H9 (cell line): ENCODE measurements at regions not wholly inside any gene's neighbourhood (a gene's known extent, or its start where the extent isn't known, plus 50 kb on each side); places are given as distances from the start of the nearest gene placed in this dataset.

Experiments
- DNase-seq: peaks from one replicate; pipeline ENCODE4 v3.0.0-alpha.2; 2017
- H2AFZ ChIP-seq: one replicate; pipeline ENCODE4 v1.6.1; 2013; ENCODE audit warnings: mild to moderate bottlenecking, low read length, control low read depth, moderate library complexity
- H2AK5ac ChIP-seq: 2 replicates; pipeline ENCODE4 v1.6.1; 2013; ENCODE audit warnings: low read length, control low read depth, mixed read lengths; ENCODE audit not compliant: insufficient read length
- H2BK120ac ChIP-seq: one replicate; pipeline ENCODE4 v1.6.1; 2013; ENCODE audit warnings: low read depth, mild to moderate bottlenecking, low read length, control low read depth, inconsistent platforms; ENCODE audit not compliant: poor library complexity, severe bottlenecking
- H2BK12ac ChIP-seq: 2 replicates; pipeline ENCODE4 v1.6.1; 2013; ENCODE audit warnings: low read length, control low read depth, mixed read lengths, low read depth; ENCODE audit not compliant: insufficient read length
- H2BK15ac ChIP-seq: 2 replicates; pipeline ENCODE4 v1.6.1; 2013; ENCODE audit warnings: low read depth, low read length, control low read depth
- H2BK20ac ChIP-seq: one replicate; pipeline ENCODE4 v1.6.1; 2013; ENCODE audit warnings: low read depth, mild to moderate bottlenecking, low read length, control low read depth, inconsistent platforms; ENCODE audit not compliant: poor library complexity, severe bottlenecking
- H2BK5ac ChIP-seq: 2 replicates; pipeline ENCODE4 v1.6.1; 2013; ENCODE audit warnings: low read length, control low read depth, mixed read lengths; ENCODE audit not compliant: insufficient read length
- H3K14ac ChIP-seq: 2 replicates; pipeline ENCODE4 v1.6.1; 2013; ENCODE audit warnings: low read length, control low read depth; ENCODE audit not compliant: insufficient read depth
- H3K18ac ChIP-seq: 2 replicates; pipeline ENCODE4 v1.6.1; 2013; ENCODE audit warnings: low read depth, mild to moderate bottlenecking, mixed read lengths, low read length, control low read depth; ENCODE audit not compliant: insufficient read length
- H3K23ac ChIP-seq: 2 replicates; pipeline ENCODE4 v1.6.1; 2013; ENCODE audit warnings: low read length, control low read depth, mixed read lengths, low read depth; ENCODE audit not compliant: insufficient read length
- H3K23me2 ChIP-seq: 2 replicates; pipeline ENCODE4 v1.6.1; 2013; ENCODE audit warnings: low read depth, mild to moderate bottlenecking, mixed read lengths, low read length, control low read depth; ENCODE audit not compliant: insufficient read length, poor library complexity, severe bottlenecking
- H3K27ac ChIP-seq: 2 replicates; pipeline ENCODE4 v1.5.1; 2013; ENCODE audit warnings: low read length, control low read depth, mixed read lengths, low read depth; ENCODE audit not compliant: insufficient read length
- H3K27me3 ChIP-seq: 2 replicates; pipeline ENCODE4 v1.6.1; 2013; ENCODE audit warnings: low read length, control low read depth, inconsistent platforms; ENCODE audit not compliant: insufficient read depth
- H3K4ac ChIP-seq: 2 replicates; pipeline ENCODE4 v1.6.1; 2013; ENCODE audit warnings: low read depth, mild to moderate bottlenecking, control low read depth, inconsistent platforms, low read length, moderate library complexity
- H3K4me1 ChIP-seq: 2 replicates; pipeline ENCODE4 v1.6.1; 2013; ENCODE audit warnings: low read length, control low read depth, inconsistent platforms; ENCODE audit not compliant: insufficient read depth
- H3K4me2 ChIP-seq: 2 replicates; pipeline ENCODE4 v1.6.1; 2013; ENCODE audit warnings: low read length, control low read depth, mixed read lengths; ENCODE audit not compliant: insufficient read length, insufficient read depth
- H3K56ac ChIP-seq: 2 replicates; pipeline ENCODE4 v1.6.1; 2013; ENCODE audit warnings: low read depth, mild to moderate bottlenecking, mixed read lengths, low read length, control low read depth; ENCODE audit not compliant: insufficient read length
- H3K79me1 ChIP-seq: 2 replicates; pipeline ENCODE4 v1.6.1; 2013; ENCODE audit warnings: low read depth, mild to moderate bottlenecking, moderate library complexity, low read length, control low read depth, inconsistent platforms; ENCODE audit not compliant: insufficient read depth, poor library complexity, severe bottlenecking
- H3K79me2 ChIP-seq: 2 replicates; pipeline ENCODE4 v1.6.1; 2013; ENCODE audit warnings: low read length, control low read depth, inconsistent platforms; ENCODE audit not compliant: insufficient read depth
- H3K9ac ChIP-seq: 2 replicates; pipeline ENCODE4 v1.6.1; 2013; ENCODE audit warnings: low read length, control low read depth, mixed read lengths; ENCODE audit not compliant: insufficient read length; ENCODE audit errors: extremely low read depth
- H3K9me3 ChIP-seq: one replicate; pipeline ENCODE4 v1.6.1; 2013; ENCODE audit warnings: low read depth, low read length, inconsistent platforms; ENCODE audit not compliant: control insufficient read depth
- H3T11ph ChIP-seq: one replicate; pipeline ENCODE4 v1.6.1; 2013; ENCODE audit warnings: mild to moderate bottlenecking, low read length, control low read depth, inconsistent platforms
- H4K20me1 ChIP-seq: one replicate; pipeline ENCODE4 v1.6.1; 2013; ENCODE audit not compliant: control insufficient read depth, insufficient read length, insufficient read depth
- H4K5ac ChIP-seq: 2 replicates; pipeline ENCODE4 v1.6.1; 2013; ENCODE audit warnings: low read depth, mild to moderate bottlenecking, mixed read lengths, low read length, control low read depth; ENCODE audit not compliant: insufficient read length
- H4K8ac ChIP-seq: replicated peaks from 2 replicates; pipeline ENCODE4 v1.6.1; 2013; ENCODE audit warnings: low read length, control low read depth, mixed read lengths, low read depth; ENCODE audit not compliant: insufficient read length
- H4K91ac ChIP-seq: 2 replicates; pipeline ENCODE4 v1.6.1; 2013; ENCODE audit warnings: low read depth, mild to moderate bottlenecking, moderate library complexity, mixed read lengths, low read length, control low read depth; ENCODE audit not compliant: insufficient read length
- H3K27ac Mint-ChIP-seq, 3 experiments: 2 replicates in 2 of 3; 3 replicates in 1 of 3; pipeline ENCODE4 v1.8.0; 2020 to 2021; ENCODE audit warnings: mixed read lengths in 3 of 3, mild to moderate bottlenecking in 1 of 3, moderate library complexity in 1 of 3
- H3K27me3 Mint-ChIP-seq: 2 replicates; pipeline ENCODE4 v1.8.0; 2021; ENCODE audit warnings: low read depth, mild to moderate bottlenecking, moderate library complexity, mixed read lengths
- H3K36me3 Mint-ChIP-seq, 3 experiments: 2 replicates in 2 of 3; 3 replicates in 1 of 3; pipeline ENCODE4 v1.8.0; 2020 to 2021; ENCODE audit warnings: low read depth in 3 of 3, mixed read lengths in 3 of 3; ENCODE audit not compliant: insufficient read depth in 1 of 3
- H3K4me1 Mint-ChIP-seq, 2 experiments: 2 replicates each; pipeline ENCODE4 v1.8.0; 2020; ENCODE audit warnings: mixed read lengths in 2 of 2
- H3K4me3 Mint-ChIP-seq, 2 experiments: 2 replicates in 1 of 2; 3 replicates in 1 of 2; pipeline ENCODE4 v1.8.0; 2020 to 2021; ENCODE audit warnings: mild to moderate bottlenecking in 2 of 2, mixed read lengths in 2 of 2, moderate library complexity in 1 of 2
- H3K9me3 Mint-ChIP-seq, 2 experiments: 2 replicates in 1 of 2; 3 replicates in 1 of 2; pipeline ENCODE4 v1.8.0; 2020; ENCODE audit warnings: mild to moderate bottlenecking in 2 of 2, mixed read lengths in 2 of 2, moderate library complexity in 1 of 2
- CTCF ChIP-seq: fragments of 200-600 bp; sonication (generic); conservative IDR thresholded peaks from 3 replicates; pipeline ENCODE4 v1.8.0; 2021; ENCODE audit warnings: antibody characterized with exemption, mild to moderate bottlenecking
- WGBS: extraction: QIAGEN DNeasy Blood & Tissue Kit; methylation state at CpG from one replicate; pipeline ENCODE4 v1.1.7; 2013; ENCODE audit warnings: missing lambda C conversion rate, low lambda C conversion rate, mixed read lengths; ENCODE audit not compliant: insufficient read length; ENCODE audit errors: extremely low coverage; 5-methylcytosine and 5-hydroxymethylcytosine counted together

GRCh38 chr5:174622067-174622466, 102.3 kb upstream of the MSX2 start:
- H3T11ph ChIP-seq, result no peak overlapping the region
- no peak overlapping the region for H2BK120ac ChIP-seq
- Mint-ChIP-seq H3K4me3 (no peak overlapping the region), H3K36me3 (no peaks in the 10 kb centered on the region), H3K9me3 (no peaks in the 10 kb centered on the region; a peak in 1 of 5 replicates), H3K4me1 (peaks cover 23 to 31% of the 10 kb centered on the region in 2 experiments), H3K27me3 (peaks cover 28% of the 10 kb centered on the region), H3K27ac (no peak overlapping the region)
- H3K79me1 ChIP-seq, result no peaks in the 10 kb centered on the region
- no peak overlapping the region for H2BK5ac ChIP-seq
- no peak overlapping the region for H3K14ac ChIP-seq
- no peak overlapping the region for H3K4ac ChIP-seq
- no peak overlapping the region for H2AK5ac ChIP-seq
- H2AFZ ChIP-seq, result no peak overlapping the region
- WGBS, result no CpG with 5 or more reads among the region's 4 CpGs
- no peak overlapping the region for H3K27ac ChIP-seq
- no peak overlapping the region for H4K91ac ChIP-seq
- no peak overlapping the region for H3K23ac ChIP-seq
- H3K9ac ChIP-seq, result no peak overlapping the region
- peaks cover 7% of the 10 kb centered on the region; the same call in 1 of the 2 replicates for H3K4me1 ChIP-seq
- no peak overlapping the region for H4K8ac ChIP-seq
- H3K56ac ChIP-seq, result no peak overlapping the region
- no peak overlapping the region for H3K18ac ChIP-seq
- no peaks in the 10 kb centered on the region for H3K9me3 ChIP-seq
- no peaks in the 10 kb centered on the region for H4K20me1 ChIP-seq
- no peak overlapping the region for H2BK20ac ChIP-seq
- H3K79me2 ChIP-seq, result no peaks in the 10 kb centered on the region
- no peaks in the 10 kb centered on the region for H3K27me3 ChIP-seq
- TF ChIP-seq CTCF, result no peak
- H2BK15ac ChIP-seq, result no peak overlapping the region
- H4K5ac ChIP-seq, result no peak overlapping the region
- no peaks in the 10 kb centered on the region for H3K23me2 ChIP-seq
- no peak for DNase-seq
- no peak overlapping the region for H2BK12ac ChIP-seq
- H3K4me2 ChIP-seq, result no peak overlapping the region
